ENCODE measurements at regions not wholly inside any gene's neighbourhood (a gene's known extent, or its start where the extent isn't known, plus 50 kb on each side); places are given as distances from the start of the nearest gene placed in this dataset.

GRCh38 chr1:199608414-199608813 lies 419.1 kb upstream of the NR5A2 start:
- FAIRE-seq (no peak), DNase-seq (ENCODE audit: low read depth, low spot score) (no peak), ATAC-seq (no peak)
- ChIA-PET SMC1A (ENCODE audit: uncharacterized antibody, unreplicated experiment) (no interaction called here), CTCF (no interaction called here), RAD21 (ENCODE audit: unreplicated experiment) (no interaction called here), POLR2A (no interaction called here)
- Histone ChIP-seq H3K4me2 (ENCODE audit: control insufficient read depth, insufficient read depth) (no peak overlapping the region), H3K27me3 (replicated peaks in 1 of 2; ENCODE audit: control insufficient read depth in 2 of 2, insufficient read depth in 2 of 2, low read length in 1 of 2) (no peaks in the 10 kb centered on the region), H3K4me1 (ENCODE audit: control insufficient read depth, insufficient read depth, low read length) (no peaks in the 10 kb centered on the region), H3K4me3 (no peak overlapping the region), H3K79me2 (ENCODE audit: control insufficient read depth, insufficient read depth, low read length) (no peaks in the 10 kb centered on the region), H3K9me3 (replicated peaks; ENCODE audit: control insufficient read depth, insufficient read depth, low read length) (no peaks in the 10 kb centered on the region), H2AFZ (ENCODE audit: control insufficient read depth, low read depth, low read length) (no peak overlapping the region), H4K20me1 (ENCODE audit: control insufficient read depth, insufficient read depth) (no peaks in the 10 kb centered on the region), H3K36me3 (ENCODE audit: control insufficient read depth in 2 of 2, insufficient read depth in 2 of 2, low read length in 1 of 2) (no peaks in the 10 kb centered on the region), H3K9ac (ENCODE audit: control insufficient read depth, insufficient read depth, low read length) (no peak overlapping the region), H3K27ac (ENCODE audit: control insufficient read depth, insufficient read depth) (no peak overlapping the region)
- no peak for TF ChIP-seq RELA (IDR thresholded peaks at IDR 0.05; ENCODE audit: borderline replicate concordance, partially characterized antibody)
- TF ChIP-seq, protein P1, sequence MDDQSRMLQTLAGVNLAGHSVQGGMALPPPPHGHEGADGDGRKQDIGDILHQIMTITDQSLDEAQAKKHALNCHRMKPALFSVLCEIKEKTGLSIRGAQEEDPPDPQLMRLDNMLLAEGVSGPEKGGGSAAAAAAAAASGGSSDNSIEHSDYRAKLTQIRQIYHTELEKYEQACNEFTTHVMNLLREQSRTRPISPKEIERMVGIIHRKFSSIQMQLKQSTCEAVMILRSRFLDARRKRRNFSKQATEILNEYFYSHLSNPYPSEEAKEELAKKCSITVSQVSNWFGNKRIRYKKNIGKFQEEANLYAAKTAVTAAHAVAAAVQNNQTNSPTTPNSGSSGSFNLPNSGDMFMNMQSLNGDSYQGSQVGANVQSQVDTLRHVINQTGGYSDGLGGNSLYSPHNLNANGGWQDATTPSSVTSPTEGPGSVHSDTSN (IDR thresholded peaks at IDR 0.05; ENCODE audit: insufficient replicate concordance, low read depth, low read length) = no peak
- TF ChIP-seq CHD1 (IDR thresholded peaks at IDR 0.05; ENCODE audit: low read depth, low read length) = no peak
- no peak for TF ChIP-seq MXI1 (IDR thresholded peaks at IDR 0.05; ENCODE audit: low read depth, low read length)
- no peak for TF ChIP-seq HDGF (IDR thresholded peaks at IDR 0.05)
- TF ChIP-seq MYB (IDR thresholded peaks at IDR 0.05; ENCODE audit: borderline replicate concordance, low read depth, low read length) = no peak
- no peak for TF ChIP-seq ATF2 (IDR thresholded peaks at IDR 0.05; ENCODE audit: low read length)
- 42% methylated on average over 4 of the region's 4 CpGs for whole genome bisulfite sequencing (ENCODE audit: insufficient coverage, insufficient replicate concordance, low lambda C conversion rate, missing lambda C conversion rate)
- in situ Hi-C loops (cut with MboI) (no loop called here), intact Hi-C loops (cut with micrococcal nuclease; ENCODE audit: unreplicated experiment) (no loop called here)
- no TSS peak for BruUV-seq (replicated peaks)
